Trophoblast cell (in vitro differentiated cells and primary cell): ENCODE measurements at regions not wholly inside any gene's neighbourhood (a gene's known extent, or its start where the extent isn't known, plus 50 kb on each side); places are given as distances from the start of the nearest gene placed in this dataset.

Experiments
- DNase-seq, 2 donors: peaks; one replicate each; pipeline ENCODE4 v3.0.0-alpha.2; 2016
- H2AFZ ChIP-seq: 2 replicates; pipeline ENCODE4 v1.6.1; 2013; ENCODE audit warnings: low read length, moderate library complexity, mild to moderate bottlenecking; ENCODE audit not compliant: insufficient read depth, poor library complexity
- H2AK5ac ChIP-seq: 2 replicates; pipeline ENCODE4 v1.6.1; 2013; ENCODE audit warnings: mild to moderate bottlenecking, low read length
- H2BK120ac ChIP-seq: 2 replicates; pipeline ENCODE4 v1.6.1; 2013; ENCODE audit warnings: low read length, mild to moderate bottlenecking, moderate library complexity; ENCODE audit not compliant: insufficient read depth, poor library complexity
- H2BK12ac ChIP-seq: 2 replicates; pipeline ENCODE4 v1.6.1; 2013; ENCODE audit warnings: mild to moderate bottlenecking, low read length, moderate library complexity
- H2BK5ac ChIP-seq: 2 replicates; pipeline ENCODE4 v1.6.1; 2013; ENCODE audit warnings: low read length, low read depth, moderate library complexity, mild to moderate bottlenecking; ENCODE audit not compliant: poor library complexity
- H3K14ac ChIP-seq: 2 replicates; pipeline ENCODE4 v1.6.1; 2013; ENCODE audit warnings: mild to moderate bottlenecking, low read length
- H3K18ac ChIP-seq: 2 replicates; pipeline ENCODE4 v1.6.1; 2013; ENCODE audit warnings: mild to moderate bottlenecking, low read length
- H3K23ac ChIP-seq: 2 replicates; pipeline ENCODE4 v1.6.1; 2013; ENCODE audit warnings: low read length
- H3K27ac ChIP-seq: 2 replicates; pipeline ENCODE4 v1.5.1; 2013; ENCODE audit warnings: low read depth, mild to moderate bottlenecking, inconsistent platforms, low read length, moderate library complexity
- H3K27me3 ChIP-seq: 2 replicates; pipeline ENCODE4 v1.6.1; 2013; ENCODE audit warnings: inconsistent platforms, mild to moderate bottlenecking, low read length, moderate library complexity; ENCODE audit not compliant: insufficient read depth
- H3K36me3 ChIP-seq, 2 experiments: 1 replicate in 1 of 2; 2 replicates in 1 of 2; pipeline ENCODE4 v1.6.1; 2013; ENCODE audit warnings: low read length in 2 of 2, mild to moderate bottlenecking in 2 of 2, moderate library complexity in 1 of 2; ENCODE audit not compliant: insufficient read depth in 2 of 2, control insufficient read depth in 1 of 2
- H3K4ac ChIP-seq: 2 replicates; pipeline ENCODE4 v1.6.1; 2013; ENCODE audit warnings: low read depth, mild to moderate bottlenecking, low read length, moderate library complexity
- H3K4me1 ChIP-seq, 2 experiments: 1 replicate in 1 of 2; 2 replicates in 1 of 2; pipeline ENCODE4 v1.6.1; 2013; ENCODE audit warnings: low read length in 2 of 2, mild to moderate bottlenecking in 2 of 2, moderate library complexity in 1 of 2; ENCODE audit not compliant: insufficient read depth in 2 of 2, control insufficient read depth in 1 of 2
- H3K4me2 ChIP-seq: 2 replicates; pipeline ENCODE4 v1.6.1; 2013; ENCODE audit warnings: inconsistent platforms, mild to moderate bottlenecking, low read length, moderate library complexity
- H3K4me3 ChIP-seq: 2 replicates; pipeline ENCODE4 v1.5.1; 2013; ENCODE audit warnings: mild to moderate bottlenecking, low read depth, low read length, inconsistent platforms
- H3K79me1 ChIP-seq: one replicate; pipeline ENCODE4 v1.6.1; 2013; ENCODE audit warnings: low read length
- H3K79me2 ChIP-seq: 2 replicates; pipeline ENCODE4 v1.6.1; 2013; ENCODE audit warnings: low read length, mild to moderate bottlenecking; ENCODE audit not compliant: control insufficient read depth, insufficient read depth, poor library complexity
- H3K9ac ChIP-seq: 2 replicates; pipeline ENCODE4 v1.6.1; 2013; ENCODE audit warnings: mild to moderate bottlenecking, low read length
- H3K9me3 ChIP-seq: 2 replicates; pipeline ENCODE4 v1.6.1; 2013; ENCODE audit warnings: low read depth, mild to moderate bottlenecking, control low read depth, inconsistent platforms, low read length; ENCODE audit not compliant: insufficient read depth
- H4K12ac ChIP-seq: 2 replicates; pipeline ENCODE4 v1.6.1; 2013; ENCODE audit warnings: low read depth, mild to moderate bottlenecking, low read length, moderate library complexity
- H4K8ac ChIP-seq: 2 replicates; pipeline ENCODE4 v1.6.1; 2013; ENCODE audit warnings: low read depth, mild to moderate bottlenecking, low read length, moderate library complexity
- H4K91ac ChIP-seq: one replicate; pipeline ENCODE4 v1.6.1; 2013; ENCODE audit warnings: low read depth, mild to moderate bottlenecking, low read length, moderate library complexity
- WGBS: extraction: QIAGEN DNeasy Blood & Tissue Kit; methylation state at CpG from one replicate; pipeline ENCODE4 v1.1.7; 2013; ENCODE audit warnings: missing lambda C conversion rate; ENCODE audit not compliant: insufficient read length, insufficient coverage; ENCODE audit errors: extremely low coverage; 5-methylcytosine and 5-hydroxymethylcytosine counted together

DNA sequence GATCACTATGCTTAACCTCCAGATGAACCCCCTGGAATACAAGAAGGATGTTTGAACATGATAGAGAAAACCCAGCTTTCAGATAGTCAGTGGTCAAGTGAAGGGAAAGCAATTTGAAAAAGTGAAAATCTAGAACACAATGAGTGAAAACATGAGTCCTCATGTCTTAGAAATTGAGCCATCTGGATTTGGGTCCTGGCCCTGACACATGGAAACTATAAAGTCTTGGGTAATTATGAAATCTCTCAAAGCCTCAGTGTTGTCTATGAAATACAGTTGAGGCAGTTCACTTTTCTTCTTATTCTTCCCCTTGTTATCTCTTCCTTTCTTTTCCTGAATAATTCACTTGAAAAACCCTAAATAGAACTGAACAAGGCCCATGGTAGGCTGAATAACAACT lies 120.6 kb downstream of the EN1 start:
- Histone ChIP-seq H3K79me2 (no peaks in the 10 kb centered on the region), H2BK120ac (no peak overlapping the region), H3K9ac (no peak overlapping the region), H3K4ac (no peak overlapping the region), H3K27me3 (no peaks in the 10 kb centered on the region), H3K79me1 (no peaks in the 10 kb centered on the region), H3K4me3 (no peak overlapping the region), H2AK5ac (no peak overlapping the region), H3K4me1 (no peaks in the 10 kb centered on the region), H4K8ac (no peak overlapping the region), H3K36me3 (no peaks in the 10 kb centered on the region), H3K18ac (no peak overlapping the region), H4K12ac (no peak overlapping the region), H3K4me2 (no peak overlapping the region), H3K27ac (no peak overlapping the region), H4K91ac (no peak overlapping the region), H2BK5ac (no peak overlapping the region), H2BK12ac (no peak overlapping the region), H3K23ac (no peak overlapping the region), H2AFZ (no peak overlapping the region), H3K14ac (no peak overlapping the region), H3K9me3 (peaks cover 1% of the 10 kb centered on the region)
- no peak for DNase-seq

DNA sequence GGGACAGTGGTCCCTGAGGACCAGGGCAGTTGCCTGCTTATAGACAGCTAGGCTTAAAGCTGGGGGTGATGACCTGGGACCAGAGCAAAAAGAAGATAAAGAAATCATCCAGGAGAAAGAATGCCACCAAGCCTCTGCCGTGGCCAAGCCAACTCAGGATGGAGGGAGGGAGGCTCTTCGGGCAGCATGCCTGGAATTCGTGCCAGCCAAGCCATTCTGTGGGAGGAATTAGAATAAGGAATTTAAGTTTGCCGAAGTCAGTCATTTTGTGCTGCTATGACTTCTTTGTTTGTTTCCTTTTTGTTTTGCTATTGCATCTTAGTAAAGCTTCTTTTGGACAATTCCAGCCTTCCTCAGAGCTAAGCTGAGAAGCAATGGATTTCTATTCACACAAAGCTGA lies 124.1 kb downstream of the EN1 start:
- H2BK12ac ChIP-seq = no peak overlapping the region
- no peaks in the 10 kb centered on the region for H3K79me1 ChIP-seq
- H3K9ac ChIP-seq = no peak overlapping the region
- H3K4ac ChIP-seq = no peak overlapping the region
- no peak overlapping the region for H4K8ac ChIP-seq
- no peak overlapping the region for H3K4me2 ChIP-seq
- H3K79me2 ChIP-seq = no peaks in the 10 kb centered on the region
- DNase-seq = no peak
- no peaks in the 10 kb centered on the region for H3K4me1 ChIP-seq
- no peak overlapping the region for H2AFZ ChIP-seq
- H3K9me3 ChIP-seq = peaks cover 1% of the 10 kb centered on the region
- H3K27ac ChIP-seq = no peak overlapping the region
- no peak overlapping the region for H3K4me3 ChIP-seq
- H2BK5ac ChIP-seq = no peak overlapping the region
- no peak overlapping the region for H4K91ac ChIP-seq
- no peaks in the 10 kb centered on the region for H3K27me3 ChIP-seq
- no peaks in the 10 kb centered on the region for H3K36me3 ChIP-seq
- no peak overlapping the region for H3K23ac ChIP-seq
- H3K14ac ChIP-seq = no peak overlapping the region
- H2BK120ac ChIP-seq = no peak overlapping the region
- H2AK5ac ChIP-seq = no peak overlapping the region
- H4K12ac ChIP-seq = no peak overlapping the region
- no CpG with 5 or more reads among the region's 4 CpGs for WGBS
- no peak overlapping the region for H3K18ac ChIP-seq

DNA sequence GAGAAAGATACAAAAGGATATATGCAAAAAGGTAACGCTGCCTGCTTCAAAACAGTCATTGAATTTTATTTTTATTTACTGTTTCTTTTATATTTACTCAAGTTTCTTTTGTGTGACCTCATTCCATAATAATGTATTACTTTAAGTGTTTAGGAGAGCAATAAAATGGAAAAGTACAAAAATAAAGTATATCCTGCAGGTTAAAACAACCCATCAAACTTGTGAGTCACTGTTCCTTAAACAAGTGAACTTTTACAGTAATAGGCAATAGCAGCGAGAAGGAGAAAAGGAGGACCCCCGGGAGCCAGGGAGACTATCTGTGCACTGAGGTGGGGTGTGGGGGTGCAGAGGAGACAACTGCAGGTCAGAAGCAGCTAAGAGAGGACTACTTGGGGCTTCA lies 124.5 kb downstream of the EN1 start:
- Histone ChIP-seq H3K4me1 (no peaks in the 10 kb centered on the region), H3K23ac (no peak overlapping the region), H3K79me2 (no peaks in the 10 kb centered on the region), H3K36me3 (no peaks in the 10 kb centered on the region), H3K9ac (no peak overlapping the region), H3K79me1 (no peaks in the 10 kb centered on the region), H2AFZ (no peak overlapping the region), H3K4me2 (no peak overlapping the region), H3K4me3 (no peak overlapping the region), H2AK5ac (no peak overlapping the region), H2BK120ac (no peak overlapping the region), H4K91ac (no peak overlapping the region), H3K9me3 (peaks cover 1% of the 10 kb centered on the region), H4K8ac (no peak overlapping the region), H3K27ac (no peak overlapping the region), H2BK5ac (no peak overlapping the region), H2BK12ac (no peak overlapping the region), H4K12ac (no peak overlapping the region), H3K4ac (no peak overlapping the region), H3K27me3 (no peaks in the 10 kb centered on the region), H3K14ac (no peak overlapping the region), H3K18ac (no peak overlapping the region)
- no peak for DNase-seq
- WGBS = no CpG with 5 or more reads among the region's 3 CpGs

DNA sequence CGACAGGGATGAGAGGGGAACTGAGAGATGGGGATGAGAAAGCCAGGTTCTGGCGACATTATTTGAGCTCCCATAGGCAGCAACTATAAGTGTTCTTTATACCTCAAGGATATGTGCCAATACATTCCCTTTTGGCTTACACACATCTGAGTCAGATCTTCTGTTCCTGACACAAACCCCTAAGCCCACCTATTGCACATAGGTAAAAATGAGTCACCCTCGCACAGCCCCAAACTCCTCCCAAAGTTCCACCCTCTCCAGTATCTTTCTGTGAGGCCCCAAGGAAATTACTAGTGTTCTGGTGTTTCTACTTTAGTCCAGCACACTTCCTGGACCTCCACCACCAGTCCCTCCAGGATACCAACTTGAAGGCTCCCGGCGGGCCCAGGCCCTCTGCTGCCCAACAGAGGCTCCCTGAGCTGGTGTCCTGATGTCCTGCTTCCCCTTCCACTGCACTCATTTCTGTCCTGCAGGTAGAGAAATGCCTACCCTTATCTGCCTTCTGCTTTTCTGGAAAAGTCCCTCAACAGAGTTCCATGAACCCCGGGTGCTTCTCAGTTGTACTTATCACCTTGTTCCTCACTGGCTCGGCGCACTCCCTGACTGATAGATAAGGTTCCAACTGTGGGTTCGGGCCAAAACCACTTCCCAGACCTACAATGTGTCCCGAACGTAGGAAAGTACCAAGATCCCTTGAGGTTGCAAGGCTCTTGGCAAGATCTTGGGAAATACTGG lies 125.5 kb downstream of the EN1 start:
- no CpG with 5 or more reads among the region's 11 CpGs for WGBS
- H2BK5ac ChIP-seq = no peak overlapping the region

More for the DNA sequence above, 125.5 kb downstream of the EN1 start:
- no peak for DNase-seq
- Histone ChIP-seq H4K91ac (no peak overlapping the region), H3K79me1 (no peaks in the 10 kb centered on the region), H2AK5ac (no peak overlapping the region), H3K79me2 (no peaks in the 10 kb centered on the region), H4K8ac (no peak overlapping the region), H3K4me1 (no peaks in the 10 kb centered on the region), H3K18ac (no peak overlapping the region), H2BK12ac (no peak overlapping the region), H3K4me3 (no peak overlapping the region), H2BK120ac (no peak overlapping the region), H3K14ac (no peak overlapping the region), H3K27me3 (no peaks in the 10 kb centered on the region), H3K4me2 (no peak overlapping the region), H4K12ac (no peak overlapping the region), H3K9me3 (no peaks in the 10 kb centered on the region), H3K27ac (no peak overlapping the region), H3K23ac (no peak overlapping the region), H3K36me3 (no peaks in the 10 kb centered on the region), H3K9ac (no peak overlapping the region), H2AFZ (no peak overlapping the region), H3K4ac (no peak overlapping the region)
